H1 (cell line): ENCODE measurements at regions not wholly inside any gene's neighbourhood (a gene's known extent, or its start where the extent isn't known, plus 50 kb on each side); places are given as distances from the start of the nearest gene placed in this dataset.

Source experiments
- CTCF ChIA-PET: fragments of 300-600 bp; sonication (Branson Sonifier 250); formaldehyde crosslinking; loops from one replicate; lab custom pipeline; 2021; ENCODE audit not compliant: partially characterized antibody; lab: Charles Lee
- POLR2A ChIA-PET: fragments of 300-600 bp; sonication (Branson Sonifier 250); formaldehyde crosslinking; loops from one replicate; lab custom pipeline; 2021; ENCODE audit warnings: inconsistent platforms; ENCODE audit not compliant: partially characterized antibody; lab: Charles Lee
- DNase-seq, 2 experiments: peaks; one replicate each; pipeline versions ENCODE4 v3.0.0 to v3.0.0-alpha.2; 2010 to 2022; ENCODE audit warnings: low spot score in 2 of 2, low read depth in 1 of 2, mixed read lengths in 1 of 2
- FAIRE-seq: peaks from 2 replicates; lab custom pipeline; 2011; peaks lifted over from hg19 to GRCh38; lab: Jason Lieb, UNC
- H2AFZ ChIP-seq: 2 replicates; pipeline ENCODE4 v1.8.1; 2012; ENCODE audit warnings: low read length, inconsistent platforms
- H2AK5ac ChIP-seq: 2 replicates; pipeline ENCODE4 v1.6.1; 2013; ENCODE audit warnings: low read depth, low read length
- H2BK120ac ChIP-seq: replicated peaks from 2 replicates; pipeline ENCODE3; 2013; ENCODE audit warnings: low read depth, low read length, inconsistent platforms
- H2BK12ac ChIP-seq: 2 replicates; pipeline ENCODE4 v1.6.1; 2013; ENCODE audit warnings: low read depth, low read length
- H2BK15ac ChIP-seq: 2 replicates; pipeline ENCODE4 v1.6.1; 2013; ENCODE audit warnings: low read length
- H2BK20ac ChIP-seq: 2 replicates; pipeline ENCODE4 v1.6.1; 2013; ENCODE audit warnings: low read length
- H2BK5ac ChIP-seq: 2 replicates; pipeline ENCODE4 v1.6.1; 2013; ENCODE audit warnings: low read depth, low read length
- H3K14ac ChIP-seq: 2 replicates; pipeline ENCODE4 v1.6.1; 2013; ENCODE audit warnings: inconsistent platforms; ENCODE audit not compliant: insufficient read length
- H3K18ac ChIP-seq: 2 replicates; pipeline ENCODE4 v1.6.1; 2013; ENCODE audit warnings: low read length; ENCODE audit errors: extremely low read depth
- H3K23ac ChIP-seq: 2 replicates; pipeline ENCODE4 v1.6.1; 2013; ENCODE audit warnings: inconsistent platforms; ENCODE audit not compliant: insufficient read length
- H3K23me2 ChIP-seq: 2 replicates; pipeline ENCODE4 v1.6.1; 2013; ENCODE audit warnings: low read depth, low read length
- H3K27ac ChIP-seq: 2 replicates; pipeline ENCODE4 v1.6.1; 2011; ENCODE audit warnings: low read depth, low read length, inconsistent platforms
- H3K27me3 ChIP-seq, 4 experiments: replicated peaks in 1 of 4; 1 replicate in 1 of 4; 2 replicates in 3 of 4; pipeline versions ENCODE4 v1.6.1 to v1.8.1; 2011 to 2013; ENCODE audit warnings: low read length in 3 of 4, mild to moderate bottlenecking in 3 of 4, inconsistent platforms in 2 of 4, mixed read lengths in 2 of 4, moderate library complexity in 1 of 4; ENCODE audit not compliant: control insufficient read depth in 3 of 4, insufficient read depth in 3 of 4; ENCODE audit errors: extremely low read depth in 1 of 4
- H3K36me3 ChIP-seq, 4 experiments: 2 replicates each; pipeline versions ENCODE4 v1.6.1 to v1.8.1; 2011 to 2013; ENCODE audit warnings: mild to moderate bottlenecking in 4 of 4, low read length in 3 of 4, moderate library complexity in 2 of 4, control low read depth in 1 of 4, inconsistent platforms in 1 of 4; ENCODE audit not compliant: insufficient read depth in 4 of 4, control insufficient read depth in 2 of 4
- H3K4ac ChIP-seq: replicated peaks from 2 replicates; pipeline ENCODE3; 2013; ENCODE audit warnings: low read length, low read depth, mixed read lengths, inconsistent platforms; ENCODE audit not compliant: insufficient read length
- H3K4me1 ChIP-seq, 4 experiments: replicated peaks in 1 of 4; 1 replicate in 1 of 4; 2 replicates in 3 of 4; pipeline versions ENCODE4 v1.6.1 to v1.8.1; 2011 to 2013; ENCODE audit warnings: low read length in 3 of 4, inconsistent platforms in 2 of 4, mixed read lengths in 1 of 4; ENCODE audit not compliant: insufficient read depth in 4 of 4, control insufficient read depth in 3 of 4
- H3K4me2 ChIP-seq, 2 experiments: 2 replicates each; pipeline versions ENCODE4 v1.6.1 to v1.8.1; 2011 to 2013; ENCODE audit warnings: low read depth in 2 of 2, low read length in 2 of 2, control low read depth in 1 of 2, inconsistent platforms in 1 of 2, mild to moderate bottlenecking in 1 of 2; ENCODE audit not compliant: insufficient read depth in 1 of 2
- H3K4me3 ChIP-seq, 4 experiments: fragments of 200-600, 300-600 bp in 1 of 4; sonication (generic), shearing (Covaris generic), sonication (Bioruptor Twin) in 1 of 4; 2 replicates each; pipeline versions ENCODE4 v1.5.1 to v1.8.1; 2011 to 2016; ENCODE audit warnings: low read length in 4 of 4, low read depth in 3 of 4, control low read depth in 2 of 4, inconsistent platforms in 2 of 4, mild to moderate bottlenecking in 2 of 4, mixed read lengths in 1 of 4, moderate library complexity in 1 of 4; ENCODE audit not compliant: insufficient read depth in 2 of 4; ENCODE audit errors: extremely low read depth in 1 of 4
- H3K56ac ChIP-seq: replicated peaks from 2 replicates; pipeline ENCODE3; 2013; ENCODE audit warnings: low read depth, mild to moderate bottlenecking, mixed read lengths, low read length, inconsistent platforms; ENCODE audit not compliant: insufficient read length
- H3K79me1 ChIP-seq: 2 replicates; pipeline ENCODE4 v1.6.1; 2013; ENCODE audit warnings: low read depth, low read length, control low read depth
- H3K79me2 ChIP-seq, 2 experiments: 2 replicates each; pipeline versions ENCODE4 v1.6.1 to v1.8.1; 2012 to 2013; ENCODE audit warnings: low read length in 2 of 2, mild to moderate bottlenecking in 2 of 2, inconsistent platforms in 1 of 2; ENCODE audit not compliant: insufficient read depth in 2 of 2, control insufficient read depth in 1 of 2
- H3K9ac ChIP-seq, 4 experiments: replicated peaks in 1 of 4; 1 replicate in 1 of 4; 2 replicates in 3 of 4; pipeline versions ENCODE4 v1.6.1 to v1.8.1; 2011 to 2013; ENCODE audit warnings: low read depth in 3 of 4, low read length in 3 of 4, control low read depth in 2 of 4, mild to moderate bottlenecking in 2 of 4, moderate library complexity in 2 of 4, inconsistent platforms in 1 of 4; ENCODE audit errors: extremely low read depth in 1 of 4
- H3K9me3 ChIP-seq, 2 experiments: 2 replicates each; pipeline versions ENCODE4 v1.6.1 to v1.8.1; 2012 to 2013; ENCODE audit warnings: mild to moderate bottlenecking in 2 of 2, moderate library complexity in 2 of 2, control low read depth in 1 of 2, inconsistent platforms in 1 of 2, low read depth in 1 of 2, low read length in 1 of 2, mixed read lengths in 1 of 2; ENCODE audit not compliant: insufficient read depth in 2 of 2
- H4K20me1 ChIP-seq, 2 experiments: replicated peaks in 1 of 2; 2 replicates each; pipeline versions ENCODE3 to v1.8.1; 2011 to 2013; ENCODE audit warnings: inconsistent platforms in 2 of 2, low read length in 2 of 2, mild to moderate bottlenecking in 1 of 2; ENCODE audit not compliant: insufficient read depth in 2 of 2, control insufficient read depth in 1 of 2
- H4K5ac ChIP-seq: 2 replicates; pipeline ENCODE4 v1.6.1; 2013; ENCODE audit warnings: low read length, low read depth, mixed read lengths, inconsistent platforms; ENCODE audit not compliant: insufficient read length
- H4K8ac ChIP-seq: 2 replicates; pipeline ENCODE4 v1.8.0; 2013; ENCODE audit warnings: mild to moderate bottlenecking, moderate library complexity, low read length, inconsistent platforms; ENCODE audit not compliant: insufficient read depth; ENCODE audit errors: extremely low read depth
- H4K91ac ChIP-seq: replicated peaks from 2 replicates; pipeline ENCODE3; 2013; ENCODE audit warnings: low read length, mixed read lengths, inconsistent platforms; ENCODE audit not compliant: insufficient read length
- CHD1 ChIP-seq: IDR thresholded peaks from 2 replicates; pipeline ENCODE4 v1.6.1; 2012; ENCODE audit warnings: low read depth, low read length, improper control_type of control experiment
- EGR1 ChIP-seq: IDR thresholded peaks from 2 replicates; pipeline ENCODE4 v1.6.1; 2011; ENCODE audit warnings: low read depth, low read length, borderline replicate concordance
- FOSL1 ChIP-seq: IDR thresholded peaks from 2 replicates; pipeline ENCODE4 v1.6.1; 2011; ENCODE audit warnings: mild to moderate bottlenecking, low read depth, low read length, moderate library complexity; ENCODE audit not compliant: insufficient read depth
- HDAC2 ChIP-seq, 2 experiments: fragments of 300-600 bp in 1 of 2; sonication (generic) in 1 of 2; IDR thresholded peaks; 2 replicates each; pipeline ENCODE4 v1.6.1; 2011 to 2012; ENCODE audit warnings: low read depth in 2 of 2, low read length in 2 of 2, mild to moderate bottlenecking in 2 of 2, moderate library complexity in 2 of 2, borderline replicate concordance in 1 of 2, inconsistent platforms in 1 of 2
- JUND ChIP-seq: IDR thresholded peaks from 2 replicates; pipeline ENCODE4 v1.6.1; 2011; ENCODE audit warnings: mild to moderate bottlenecking, improper control_type of control experiment, low read length
- KDM4A ChIP-seq: IDR thresholded peaks from one replicate; pipeline ENCODE4 v1.7.1; 2012; ENCODE audit warnings: low read depth, mild to moderate bottlenecking, moderate library complexity, low read length, inconsistent platforms; ENCODE audit not compliant: severe bottlenecking
- PHF8 ChIP-seq: fragments of 200-600 bp; sonication (generic); conservative IDR thresholded peaks from 2 replicates; pipeline ENCODE4 v1.7.1; 2012; ENCODE audit warnings: low read depth, mild to moderate bottlenecking, inconsistent platforms, low read length, moderate library complexity
- SAP30 ChIP-seq: fragments of 300-600 bp; sonication (generic); IDR thresholded peaks from 2 replicates; pipeline ENCODE4 v1.7.1; 2012; ENCODE audit warnings: low read length, moderate library complexity, mild to moderate bottlenecking, inconsistent platforms; ENCODE audit not compliant: insufficient read depth, insufficient replicate concordance
- SP4 ChIP-seq: IDR thresholded peaks from 2 replicates; pipeline ENCODE4 v1.6.1; 2012; ENCODE audit warnings: low read length, inconsistent platforms
- TAF1 ChIP-seq: IDR thresholded peaks from 2 replicates; pipeline ENCODE4 v1.6.1; 2011; ENCODE audit warnings: mild to moderate bottlenecking, low read depth, low read length
- TBP ChIP-seq: IDR thresholded peaks from 2 replicates; pipeline ENCODE4 v1.6.1; 2011; ENCODE audit warnings: low read depth, low read length, improper control_type of control experiment
- WGBS, 2 experiments: shearing (Covaris generic) in 1 of 2; methylation state at CpG; one replicate each; pipeline versions ENCODE4 v1.1.6 to v1.1.7; 2013 to 2015; ENCODE audit warnings: low lambda C conversion rate in 2 of 2, mixed read lengths in 2 of 2, inconsistent platforms in 1 of 2, low coverage in 1 of 2, missing lambda C conversion rate in 1 of 2; ENCODE audit not compliant: insufficient replicate concordance in 2 of 2, insufficient coverage in 1 of 2, insufficient read length in 1 of 2; ENCODE audit errors: extremely low coverage in 1 of 2, missing lambda C conversion rate in 1 of 2; 5-methylcytosine and 5-hydroxymethylcytosine counted together
- TF ChIP-seq, protein P1 (sequence below): IDR thresholded peaks from 2 replicates; pipeline ENCODE4 v1.6.1; 2012; ENCODE audit warnings: inconsistent platforms

DNA sequence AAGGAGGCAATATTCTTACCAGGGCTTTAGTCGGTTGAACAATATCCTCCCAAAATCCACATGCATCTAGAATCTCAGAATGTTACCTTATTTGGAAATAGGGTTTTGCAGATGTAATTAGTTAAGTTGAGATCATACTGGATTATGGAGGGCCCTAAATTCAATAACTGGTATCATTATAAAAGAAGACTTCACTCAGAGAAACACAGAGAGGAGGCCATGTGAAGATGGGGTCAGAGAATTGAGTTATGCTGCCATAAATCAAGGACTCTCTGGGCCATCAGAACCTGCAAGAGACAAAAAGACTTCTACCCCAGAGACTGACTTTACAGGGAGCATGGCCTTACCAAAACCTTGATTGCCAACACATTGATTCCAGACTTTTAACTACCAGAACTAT lies 1611.1 kb downstream of the SLITRK5 start:
- Histone ChIP-seq H4K20me1 (no peaks in the 10 kb centered on the region), H2BK15ac (no peak overlapping the region), H4K8ac (no peak overlapping the region), H3K27ac (no peak overlapping the region), H3K9ac (no peak overlapping the region), H3K18ac (no peak overlapping the region), H2BK120ac (no peak overlapping the region), H2BK5ac (no peak overlapping the region), H3K56ac (no peak overlapping the region), H3K27me3 (no peaks in the 10 kb centered on the region), H3K79me2 (no peaks in the 10 kb centered on the region), H2BK20ac (no peak overlapping the region), H3K4ac (no peak overlapping the region), H3K14ac (no peak overlapping the region), H2AK5ac (no peak overlapping the region), H3K36me3 (no peaks in the 10 kb centered on the region), H3K4me1 (no peaks in the 10 kb centered on the region), H3K4me3 (no peak overlapping the region), H4K5ac (no peak overlapping the region), H3K23ac (no peak overlapping the region), H2BK12ac (no peak overlapping the region), H2AFZ (no peak overlapping the region), H3K4me2 (no peak overlapping the region), H3K9me3 (peaks cover 4 to 8% of the 10 kb centered on the region in 2 experiments; a peak in 2 of 4 replicates), H3K79me1 (no peaks in the 10 kb centered on the region), H3K23me2 (no peaks in the 10 kb centered on the region; the same call in 1 of the 2 replicates), H4K91ac (no peak overlapping the region)
- ChIA-PET POLR2A (no interaction called here), CTCF (no interaction called here)
- DNase-seq (no peak), FAIRE-seq (no peak)
- 86% methylated on average over 1 of the region's 1 CpG; no CpG with 5 or more reads in 1 of the 2 experiments for WGBS, 2 experiments
- TF ChIP-seq SAP30 (no peak), TAF1 (no peak), JUND (no peak), TBP (no peak), EGR1 (no peak), SP4 (no peak), KDM4A (no peak), CHD1 (no peak), HDAC2 (IDR thresholded peaks at IDR 0.05; ENCODE audit: borderline replicate concordance in 1 of 2, low read depth in 2 of 2, low read length in 2 of 2) (no peak), FOSL1 (no peak), PHF8 (no peak)
- TF ChIP-seq, protein P1, sequence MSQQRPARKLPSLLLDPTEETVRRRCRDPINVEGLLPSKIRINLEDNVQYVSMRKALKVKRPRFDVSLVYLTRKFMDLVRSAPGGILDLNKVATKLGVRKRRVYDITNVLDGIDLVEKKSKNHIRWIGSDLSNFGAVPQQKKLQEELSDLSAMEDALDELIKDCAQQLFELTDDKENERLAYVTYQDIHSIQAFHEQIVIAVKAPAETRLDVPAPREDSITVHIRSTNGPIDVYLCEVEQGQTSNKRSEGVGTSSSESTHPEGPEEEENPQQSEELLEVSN, result no peak
